HCT116 (cell line): ENCODE measurements at regions not wholly inside any gene's neighbourhood (a gene's known extent, or its start where the extent isn't known, plus 50 kb on each side); places are given as distances from the start of the nearest gene placed in this dataset.

Experiments
- ATAC-seq: fragments of 200-7000 bp; cut with Tn5 transposase; 2 replicates; pipeline ENCODE4 v1.9.1; 2020; ENCODE audit warnings: mild to moderate bottlenecking, moderate library complexity
- BruUV-seq: library from RNA; stranded (reverse); fragments of 400-500 nt; replicated peaks from 2 replicates; lab custom pipeline; 2021; lab: Mats Ljungman, UMichigan
- CTCF ChIA-PET: fragments of 300-600 bp; sonication (Branson Sonifier 250); formaldehyde crosslinking; loops from one replicate; lab custom pipeline; 2021; ENCODE audit warnings: antibody characterized with exemption; lab: Charles Lee
- POLR2A ChIA-PET: fragments of 300-600, 350-600 bp; sonication (Branson Sonifier 250); formaldehyde crosslinking; loops from one replicate; lab custom pipeline; 2021; ENCODE audit warnings: antibody characterized with exemption; lab: Charles Lee
- RAD21 ChIA-PET, 2 experiments: fragments of 300-600 bp; sonication (Branson Sonifier 250); formaldehyde crosslinking; loops; one replicate each; lab custom pipeline; 2023; ENCODE audit warnings: low total read pairs in 2 of 2; ENCODE audit not compliant: uncharacterized antibody in 2 of 2, unreplicated experiment in 2 of 2, low non-redundant PET in 1 of 2; lab: Charles Lee
- DNase-seq: peaks from one replicate; pipeline ENCODE4 v3.0.0-alpha.2; 2010; ENCODE audit warnings: low read depth, low spot score
- H2AFZ ChIP-seq: fragments of 200-600 bp; shearing (Covaris generic), sonication (generic); 2 replicates; pipeline ENCODE4 v1.6.1; 2017; ENCODE audit warnings: low read depth, mixed run types, mixed read lengths, antibody characterized with exemption, low read length; ENCODE audit not compliant: poor library complexity, severe bottlenecking
- H3K27ac ChIP-seq: 2 replicates; pipeline ENCODE4 v1.5.1; 2012; ENCODE audit warnings: low read depth, low read length
- H3K27me3 ChIP-seq: fragments of 200-600 bp; sonication (generic); 2 replicates; pipeline ENCODE4 v1.6.1; 2016; ENCODE audit warnings: mixed run types, low read length, mixed read lengths; ENCODE audit not compliant: insufficient read depth
- H3K36me3 ChIP-seq, 2 experiments: fragments of 200-500 bp in 1 of 2; fragments of 200-600 bp in 1 of 2; sonication (Bioruptor generic) in 1 of 2; sonication (generic) in 1 of 2; 2 replicates each; pipeline versions ENCODE4 v1.5.1 to v1.6.1; 2014 to 2016; ENCODE audit warnings: low read length in 2 of 2, inconsistent platforms in 1 of 2, mixed read lengths in 1 of 2, mixed run types in 1 of 2; ENCODE audit not compliant: insufficient read depth in 2 of 2, control insufficient read depth in 1 of 2
- H3K4me1 ChIP-seq, 2 experiments: fragments of 200-600 bp in 1 of 2; sonication (generic) in 1 of 2; 2 replicates each; pipeline versions ENCODE4 v1.5.1 to v1.6.1; 2012 to 2017; ENCODE audit warnings: low read length in 2 of 2, inconsistent platforms in 1 of 2, mild to moderate bottlenecking in 1 of 2, mixed read lengths in 1 of 2, mixed run types in 1 of 2, moderate library complexity in 1 of 2; ENCODE audit not compliant: insufficient read depth in 2 of 2, control insufficient read depth in 1 of 2
- H3K4me2 ChIP-seq: fragments of 200-600 bp; sonication (generic); 2 replicates; pipeline ENCODE4 v1.6.1; 2017; ENCODE audit warnings: mixed run types, low read length, mixed read lengths
- H3K4me3 ChIP-seq, 2 experiments: fragments of 200-600 bp in 1 of 2; sonication (generic) in 1 of 2; replicated peaks in 1 of 2; 2 replicates each; pipeline ENCODE4 v1.5.1; 2011 to 2016; ENCODE audit warnings: low read length in 2 of 2, control low read depth in 1 of 2, low read depth in 1 of 2, mild to moderate bottlenecking in 1 of 2, mixed read lengths in 1 of 2, mixed run types in 1 of 2
- H3K79me2 ChIP-seq: fragments of 200-600 bp; sonication (generic); 2 replicates; pipeline ENCODE4 v1.6.1; 2017; ENCODE audit warnings: mild to moderate bottlenecking, mixed run types, low read length, moderate library complexity, mixed read lengths; ENCODE audit not compliant: insufficient read depth
- H3K9ac ChIP-seq: fragments of 200-600 bp; sonication (generic); 2 replicates; pipeline ENCODE4 v1.6.1; 2016; ENCODE audit warnings: low read length, mixed read lengths
- H3K9me2 ChIP-seq: fragments of 200-600 bp; sonication (generic), shearing (Covaris generic); 2 replicates; pipeline ENCODE4 v1.6.1; 2017; ENCODE audit warnings: mixed run types, mild to moderate bottlenecking, moderate library complexity; ENCODE audit not compliant: insufficient read depth
- H3K9me3 ChIP-seq, 2 experiments: fragments of 200-500 bp in 1 of 2; fragments of 200-600 bp in 1 of 2; sonication (Bioruptor generic) in 1 of 2; sonication (generic) in 1 of 2; 2 replicates each; pipeline ENCODE4 v1.6.1; 2014 to 2017; ENCODE audit warnings: low read length in 2 of 2, mixed read lengths in 2 of 2, inconsistent platforms in 1 of 2, low read depth in 1 of 2, mild to moderate bottlenecking in 1 of 2, mixed run types in 1 of 2, moderate library complexity in 1 of 2; ENCODE audit not compliant: control insufficient read depth in 1 of 2, insufficient read depth in 1 of 2
- H4K20me1 ChIP-seq: fragments of 200-600 bp; sonication (generic), shearing (Covaris generic); 2 replicates; pipeline ENCODE4 v1.6.1; 2017; ENCODE audit warnings: mixed run types, mild to moderate bottlenecking, moderate library complexity; ENCODE audit not compliant: insufficient read depth
- CEBPB ChIP-seq: IDR thresholded peaks from 2 replicates; pipeline ENCODE4 v1.6.1; 2012; ENCODE audit warnings: low read depth
- EGR1 ChIP-seq: IDR thresholded peaks from 2 replicates; pipeline ENCODE4 v1.6.1; 2012; ENCODE audit warnings: low read depth
- POLR2A ChIP-seq: IDR thresholded peaks from 2 replicates; pipeline ENCODE4 v1.7.0; 2011; ENCODE audit warnings: borderline replicate concordance; ENCODE audit not compliant: insufficient read depth, insufficient read length; ENCODE audit errors: extremely low read depth
- SRF ChIP-seq: IDR thresholded peaks from 2 replicates; pipeline ENCODE4 v1.6.1; 2012; ENCODE audit warnings: low read depth
- ZBTB33 ChIP-seq: IDR thresholded peaks from 2 replicates; pipeline ENCODE4 v1.6.1; 2011; ENCODE audit warnings: mild to moderate bottlenecking, low read length, moderate library complexity; ENCODE audit not compliant: insufficient replicate concordance; ENCODE audit errors: extremely low read depth
- intact Hi-C: fragments of 100-400 bp; cut with micrococcal nuclease; formaldehyde crosslinking; loops from 2 replicates; pipeline ENCODE4 v1.10.0; 2022
- TF ChIP-seq, protein P1 (sequence below): IDR thresholded peaks from 2 replicates; pipeline ENCODE4 v1.6.1; 2012

- no peak for TF ChIP-seq SRF
Observed at GRCh38 chr13:110006304-110006703, 219.9 kb upstream of the IRS2 start (continued).

DNA sequence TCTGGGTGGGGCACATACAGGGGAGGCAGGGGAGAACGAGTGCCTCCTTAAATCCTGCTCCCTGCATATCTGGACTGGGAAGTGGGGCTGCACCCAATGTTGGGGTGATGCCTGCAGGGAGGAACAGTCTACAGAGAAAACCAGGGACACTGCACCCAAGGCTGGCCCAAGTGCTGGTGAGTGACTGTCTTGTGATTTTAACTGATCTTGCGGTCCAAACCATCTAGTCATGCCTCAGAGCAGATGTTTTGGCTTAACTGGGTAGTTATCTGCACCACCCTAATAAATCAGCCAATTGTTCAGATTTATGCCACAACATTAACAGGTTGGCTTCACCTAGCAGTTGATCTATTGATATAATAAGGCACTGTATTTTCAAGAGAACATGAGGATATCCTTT lies 219.2 kb upstream of the IRS2 start:
- no peak for DNase-seq
- Histone ChIP-seq H2AFZ (peak overlapping the region; percentile 29), H3K9ac (no peak overlapping the region), H3K4me3 (no peak overlapping the region), H3K4me1 (peaks cover 8 to 34% of the 10 kb centered on the region in 2 experiments; a peak in 2 of 4 replicates), H3K9me3 (no peaks in the 10 kb centered on the region), H3K4me2 (peak overlapping the region; percentile 63; the same call in 1 of the 2 replicates), H3K27ac (no peak overlapping the region), H3K27me3 (no peaks in the 10 kb centered on the region), H3K36me3 (no peaks in the 10 kb centered on the region), H4K20me1 (no peaks in the 10 kb centered on the region), H3K9me2 (no peaks in the 10 kb centered on the region), H3K79me2 (no peaks in the 10 kb centered on the region)
- CTCF ChIA-PET, result no interaction called here
- POLR2A ChIA-PET, result no interaction called here
- ATAC-seq, result no peak
- TF ChIP-seq, protein P1, sequence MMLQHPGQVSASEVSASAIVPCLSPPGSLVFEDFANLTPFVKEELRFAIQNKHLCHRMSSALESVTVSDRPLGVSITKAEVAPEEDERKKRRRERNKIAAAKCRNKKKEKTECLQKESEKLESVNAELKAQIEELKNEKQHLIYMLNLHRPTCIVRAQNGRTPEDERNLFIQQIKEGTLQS, result no peak
- TF ChIP-seq ZBTB33, result no peak
- TF ChIP-seq CEBPB, result no peak
- no peak for TF ChIP-seq POLR2A
- BruUV-seq, result no TSS peak
- intact Hi-C loops, result no loop called here
- RAD21 ChIA-PET, result no interaction called here

- Histone ChIP-seq H2AFZ (no peak overlapping the region), H3K9me2 (no peaks in the 10 kb centered on the region), H3K27ac (no peak overlapping the region), H3K27me3 (no peaks in the 10 kb centered on the region), H4K20me1 (no peaks in the 10 kb centered on the region)
- ATAC-seq, result no peak
- POLR2A ChIA-PET, result no interaction called here
- CTCF ChIA-PET, result no interaction called here
- TF ChIP-seq EGR1, result no peak
- TF ChIP-seq, all 23 proteins: peak for 0
- Histone ChIP-seq H3K9me3 (no peaks in the 10 kb centered on the region), H3K4me1 (peaks cover 8 to 33% of the 10 kb centered on the region in 2 experiments; a peak in 2 of 4 replicates), H3K4me2 (no peak overlapping the region), H3K4me3 (no peak overlapping the region), H3K36me3 (no peaks in the 10 kb centered on the region), H3K79me2 (no peaks in the 10 kb centered on the region), H3K9ac (no peak overlapping the region)
- RAD21 ChIA-PET, result no interaction called here
- no peak for DNase-seq
- no TSS peak for BruUV-seq
- intact Hi-C loops, result no loop called here
Observed at GRCh38 chr13:110004814-110005213, 218.4 kb upstream of the IRS2 start.
